ENCODE measurements at regions not wholly inside any gene's neighbourhood (a gene's known extent, or its start where the extent isn't known, plus 50 kb on each side); places are given as distances from the start of the nearest gene placed in this dataset.
A peak's percentile ranks its signal among the peaks of the same experiment; 100 is the strongest.

GRCh38 chr3:174439331-174440252, 419.5 kb upstream of the NAALADL2 start:
- TF ChIP-seq TAF1 (conservative IDR thresholded peaks at IDR 0.05), result no peak
- no peak for TF ChIP-seq MAX (IDR thresholded peaks at IDR 0.05)
- no peak for TF ChIP-seq RXRA (IDR thresholded peaks at IDR 0.05)
- TF ChIP-seq, protein P1, sequence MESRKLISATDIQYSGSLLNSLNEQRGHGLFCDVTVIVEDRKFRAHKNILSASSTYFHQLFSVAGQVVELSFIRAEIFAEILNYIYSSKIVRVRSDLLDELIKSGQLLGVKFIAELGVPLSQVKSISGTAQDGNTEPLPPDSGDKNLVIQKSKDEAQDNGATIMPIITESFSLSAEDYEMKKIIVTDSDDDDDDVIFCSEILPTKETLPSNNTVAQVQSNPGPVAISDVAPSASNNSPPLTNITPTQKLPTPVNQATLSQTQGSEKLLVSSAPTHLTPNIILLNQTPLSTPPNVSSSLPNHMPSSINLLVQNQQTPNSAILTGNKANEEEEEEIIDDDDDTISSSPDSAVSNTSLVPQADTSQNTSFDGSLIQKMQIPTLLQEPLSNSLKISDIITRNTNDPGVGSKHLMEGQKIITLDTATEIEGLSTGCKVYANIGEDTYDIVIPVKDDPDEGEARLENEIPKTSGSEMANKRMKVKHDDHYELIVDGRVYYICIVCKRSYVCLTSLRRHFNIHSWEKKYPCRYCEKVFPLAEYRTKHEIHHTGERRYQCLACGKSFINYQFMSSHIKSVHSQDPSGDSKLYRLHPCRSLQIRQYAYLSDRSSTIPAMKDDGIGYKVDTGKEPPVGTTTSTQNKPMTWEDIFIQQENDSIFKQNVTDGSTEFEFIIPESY (IDR thresholded peaks at IDR 0.05), result no peak
- TF ChIP-seq YY1 (IDR thresholded peaks at IDR 0.05), result no peak
- TF ChIP-seq, protein P2, sequence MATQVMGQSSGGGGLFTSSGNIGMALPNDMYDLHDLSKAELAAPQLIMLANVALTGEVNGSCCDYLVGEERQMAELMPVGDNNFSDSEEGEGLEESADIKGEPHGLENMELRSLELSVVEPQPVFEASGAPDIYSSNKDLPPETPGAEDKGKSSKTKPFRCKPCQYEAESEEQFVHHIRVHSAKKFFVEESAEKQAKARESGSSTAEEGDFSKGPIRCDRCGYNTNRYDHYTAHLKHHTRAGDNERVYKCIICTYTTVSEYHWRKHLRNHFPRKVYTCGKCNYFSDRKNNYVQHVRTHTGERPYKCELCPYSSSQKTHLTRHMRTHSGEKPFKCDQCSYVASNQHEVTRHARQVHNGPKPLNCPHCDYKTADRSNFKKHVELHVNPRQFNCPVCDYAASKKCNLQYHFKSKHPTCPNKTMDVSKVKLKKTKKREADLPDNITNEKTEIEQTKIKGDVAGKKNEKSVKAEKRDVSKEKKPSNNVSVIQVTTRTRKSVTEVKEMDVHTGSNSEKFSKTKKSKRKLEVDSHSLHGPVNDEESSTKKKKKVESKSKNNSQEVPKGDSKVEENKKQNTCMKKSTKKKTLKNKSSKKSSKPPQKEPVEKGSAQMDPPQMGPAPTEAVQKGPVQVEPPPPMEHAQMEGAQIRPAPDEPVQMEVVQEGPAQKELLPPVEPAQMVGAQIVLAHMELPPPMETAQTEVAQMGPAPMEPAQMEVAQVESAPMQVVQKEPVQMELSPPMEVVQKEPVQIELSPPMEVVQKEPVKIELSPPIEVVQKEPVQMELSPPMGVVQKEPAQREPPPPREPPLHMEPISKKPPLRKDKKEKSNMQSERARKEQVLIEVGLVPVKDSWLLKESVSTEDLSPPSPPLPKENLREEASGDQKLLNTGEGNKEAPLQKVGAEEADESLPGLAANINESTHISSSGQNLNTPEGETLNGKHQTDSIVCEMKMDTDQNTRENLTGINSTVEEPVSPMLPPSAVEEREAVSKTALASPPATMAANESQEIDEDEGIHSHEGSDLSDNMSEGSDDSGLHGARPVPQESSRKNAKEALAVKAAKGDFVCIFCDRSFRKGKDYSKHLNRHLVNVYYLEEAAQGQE (IDR thresholded peaks at IDR 0.05), result no peak
- TF ChIP-seq HNF4A (conservative IDR thresholded peaks at IDR 0.05), result no peak
- no peak for TF ChIP-seq RAD21 (IDR thresholded peaks at IDR 0.05)
- TF ChIP-seq GABPA (IDR thresholded peaks at IDR 0.05 in 1 of 2, conservative IDR thresholded peaks at IDR 0.05 in 1 of 2), result no peak
- no peak for TF ChIP-seq SP1 (IDR thresholded peaks at IDR 0.05)
- TF ChIP-seq CTCF (IDR thresholded peaks at IDR 0.05; ENCODE audit: low read depth, low read length, missing input control), result no peak
- TF ChIP-seq FOXA1 (IDR thresholded peaks at IDR 0.05), result no peak
- TF ChIP-seq HNF4G (IDR thresholded peaks at IDR 0.05), result no peak
- no peak for TF ChIP-seq EGR1 (IDR thresholded peaks at IDR 0.05; ENCODE audit: low read depth in 2 of 2)
- TF ChIP-seq FOXA2 (IDR thresholded peaks at IDR 0.05), result no peak
- TF ChIP-seq ATF3 (IDR thresholded peaks at IDR 0.05), result no peak
- no peak for TF ChIP-seq JUND (IDR thresholded peaks at IDR 0.05)
- no peak for TF ChIP-seq NR2F2 (IDR thresholded peaks at IDR 0.05)
- no peak for DNase-seq (ENCODE audit: low spot score)
- H3K27me3 ChIP-seq (ENCODE audit: control insufficient read depth in 4 of 4, insufficient read depth in 4 of 4, low read length in 3 of 4), result no peaks in the 10 kb centered on the region
- peak overlapping the region in 1 of 2 donors; percentile 87 for H3K9ac ChIP-seq (ENCODE audit: low read depth in 1 of 2, low read length in 2 of 2)
- H3K36me3 ChIP-seq (ENCODE audit: control insufficient read depth in 4 of 4, insufficient read depth in 3 of 4, low read depth in 1 of 4, low read length in 3 of 4), result no peaks in the 10 kb centered on the region
- peak overlapping the region; percentile 82 to 95 (median 92) for H3K4me3 ChIP-seq (ENCODE audit: low read depth in 1 of 3, low read length in 3 of 3)
- peak overlapping the region; percentile 95 for H3K27ac ChIP-seq (ENCODE audit: low read depth in 1 of 2, low read length in 2 of 2)
- 41% methylated on average over 12 of the region's 12 CpGs for WGBS
- peaks cover 0 to 34% (median 28%) of the 10 kb centered on the region in 4 donors for H3K4me1 ChIP-seq (ENCODE audit: control insufficient read depth in 4 of 4, insufficient read depth in 4 of 4, low read length in 3 of 4)
- no peaks in the 10 kb centered on the region for H3K9me3 ChIP-seq (ENCODE audit: control insufficient read depth in 4 of 4, low read length in 3 of 4)
